ENCODE measurements at regions not wholly inside any gene's neighbourhood (a gene's known extent, or its start where the extent isn't known, plus 50 kb on each side); places are given as distances from the start of the nearest gene placed in this dataset.

DNA sequence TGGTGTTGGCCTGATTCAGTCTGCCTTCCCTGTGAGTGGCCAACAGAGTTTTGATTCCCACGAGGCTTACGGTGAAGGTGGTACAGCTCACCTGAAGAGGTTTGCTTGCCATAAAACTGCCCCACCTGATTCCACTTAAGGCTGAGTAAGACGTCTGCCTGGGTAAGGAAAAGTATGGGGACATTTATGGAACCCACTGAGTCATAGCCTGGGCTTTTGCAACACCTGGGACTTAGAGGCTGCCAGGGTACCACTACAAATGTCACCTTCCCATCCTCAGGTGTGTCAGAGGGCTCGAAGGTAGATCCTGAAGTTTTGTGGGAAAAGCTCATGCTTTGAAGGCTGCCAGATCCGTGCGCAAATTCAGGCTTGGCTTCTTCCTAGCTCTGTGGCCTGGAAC lies 56.9 kb upstream of the SLCO2A1 start:
- Histone ChIP-seq H3K4me1 (ENCODE audit: control insufficient read depth, insufficient read depth, low read depth, low read length) (no peaks in the 10 kb centered on the region), H2AK5ac (ENCODE audit: low read length, severe bottlenecking) (no peak overlapping the region), H3K18ac (ENCODE audit: low read depth in 1 of 2, low read length in 2 of 2) (no peak overlapping the region), H3K36me3 (ENCODE audit: control insufficient read depth in 1 of 2, insufficient read depth in 2 of 2, low read depth in 1 of 2, low read length in 2 of 2) (no peaks in the 10 kb centered on the region), H3K14ac (ENCODE audit: low read length in 2 of 2) (peak overlapping the region in 1 of 2 experiments; percentile 87), H2BK15ac (ENCODE audit: low read depth, poor library complexity, severe bottlenecking) (no peak overlapping the region), H2BK120ac (ENCODE audit: low read depth, low read length) (no peak overlapping the region), H3K4ac (ENCODE audit: low read depth in 1 of 2, low read length in 2 of 2) (no peak overlapping the region), H2BK5ac (ENCODE audit: low read depth, low read length, poor library complexity, severe bottlenecking) (no peak overlapping the region), H3K23ac (ENCODE audit: low read length in 2 of 2) (no peak overlapping the region), H4K8ac (ENCODE audit: low read length) (no peak overlapping the region), H3K27me3 (ENCODE audit: control insufficient read depth in 1 of 2, insufficient read depth in 1 of 2, low read length in 2 of 2) (peaks cover 0 to 6% of the 10 kb centered on the region in 2 experiments), H3K79me1 (replicated peaks; ENCODE audit: low read length, poor library complexity, severe bottlenecking) (no peaks in the 10 kb centered on the region), H3K9me3 (ENCODE audit: control insufficient read depth, low read length) (peaks cover 9% of the 10 kb centered on the region), H3K4me2 (ENCODE audit: low read length, poor library complexity, severe bottlenecking) (no peak overlapping the region), H3K9ac (ENCODE audit: low read length) (no peak overlapping the region), H3K27ac (ENCODE audit: low read length, poor library complexity, severe bottlenecking) (no peak overlapping the region), H4K91ac (ENCODE audit: low read length) (no peak overlapping the region), H3K4me3 (ENCODE audit: insufficient read depth in 1 of 2, low read depth in 1 of 2, low read length in 2 of 2) (no peak overlapping the region), H2AFZ (ENCODE audit: low read depth, low read length) (no peak overlapping the region), H2BK12ac (ENCODE audit: low read length in 2 of 2) (no peak overlapping the region)
- 82% methylated on average over 6 of the region's 6 CpGs for WGBS
- no peak for DNase-seq

DNA sequence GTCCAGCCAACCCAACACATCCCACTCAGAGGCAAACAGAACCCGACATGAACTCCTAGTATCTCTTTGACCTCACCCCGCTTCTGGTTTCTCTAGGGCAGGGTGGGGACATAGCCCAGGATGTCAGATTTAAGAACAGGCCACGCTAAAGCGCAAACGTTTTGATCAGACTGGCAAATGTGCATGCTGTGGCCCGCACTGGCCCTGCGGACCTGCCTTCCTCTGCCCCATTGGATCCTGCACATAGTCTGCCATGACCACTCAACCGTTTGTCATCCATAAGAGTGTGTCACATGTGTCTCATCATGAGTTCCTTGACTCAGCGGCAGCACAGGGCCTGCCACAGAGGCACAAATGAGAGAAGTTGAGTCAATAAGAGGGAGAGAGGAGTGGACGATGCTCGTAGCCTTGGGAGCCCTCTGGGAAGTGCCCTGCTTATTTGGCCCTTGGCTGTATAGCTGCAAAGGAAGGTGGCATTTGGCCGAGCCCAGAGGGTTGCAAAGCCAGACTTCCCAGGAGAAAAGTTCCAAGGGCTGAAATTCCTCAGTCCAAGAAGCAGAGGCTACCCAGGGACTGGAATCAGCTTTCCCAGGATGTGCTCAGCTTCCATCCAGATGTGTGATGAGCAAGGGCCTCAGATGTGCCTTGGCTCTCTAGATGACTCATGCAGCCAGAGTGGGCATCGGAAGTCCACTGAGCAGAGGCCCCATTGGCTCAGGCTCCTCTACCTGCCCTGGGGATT lies 55.5 kb upstream of the SLCO2A1 start:
- H3K36me3 ChIP-seq (ENCODE audit: control insufficient read depth in 1 of 2, insufficient read depth in 2 of 2, low read depth in 1 of 2, low read length in 2 of 2): no peaks in the 10 kb centered on the region
- no peak overlapping the region for H3K9ac ChIP-seq (ENCODE audit: low read length)
- peak overlapping the region in 1 of 2 experiments; percentile 35 for H3K14ac ChIP-seq (ENCODE audit: low read length in 2 of 2)
- H3K18ac ChIP-seq (ENCODE audit: low read depth in 1 of 2, low read length in 2 of 2): no peak overlapping the region
- H2BK120ac ChIP-seq (ENCODE audit: low read depth, low read length): no peak overlapping the region
- H2AK5ac ChIP-seq (ENCODE audit: low read length, severe bottlenecking): no peak overlapping the region
- no peak overlapping the region for H3K23ac ChIP-seq (ENCODE audit: low read length in 2 of 2)
- H3K4ac ChIP-seq (ENCODE audit: low read depth in 1 of 2, low read length in 2 of 2): no peak overlapping the region
- H3K4me2 ChIP-seq (ENCODE audit: low read length, poor library complexity, severe bottlenecking): no peak overlapping the region
- H2AFZ ChIP-seq (ENCODE audit: low read depth, low read length): no peak overlapping the region
- H2BK12ac ChIP-seq (ENCODE audit: low read length in 2 of 2): no peak overlapping the region
- H2BK15ac ChIP-seq (ENCODE audit: low read depth, poor library complexity, severe bottlenecking): no peak overlapping the region
- peak overlapping the region; percentile 19 for H4K8ac ChIP-seq (ENCODE audit: low read length)
- H2BK5ac ChIP-seq (ENCODE audit: low read depth, low read length, poor library complexity, severe bottlenecking): no peak overlapping the region
- H3K4me3 ChIP-seq (ENCODE audit: insufficient read depth in 1 of 2, low read depth in 1 of 2, low read length in 2 of 2): no peak overlapping the region
- 82% methylated on average over 13 of the region's 13 CpGs for WGBS
- no peaks in the 10 kb centered on the region for H3K79me1 ChIP-seq (replicated peaks; ENCODE audit: low read length, poor library complexity, severe bottlenecking)
- DNase-seq: no peak
- H3K27ac ChIP-seq (ENCODE audit: low read length, poor library complexity, severe bottlenecking): no peak overlapping the region
- no peak overlapping the region for H4K91ac ChIP-seq (ENCODE audit: low read length)
- H3K4me1 ChIP-seq (ENCODE audit: control insufficient read depth, insufficient read depth, low read depth, low read length): no peaks in the 10 kb centered on the region
- H3K27me3 ChIP-seq (ENCODE audit: control insufficient read depth in 1 of 2, insufficient read depth in 1 of 2, low read length in 2 of 2): peaks cover 0 to 6% of the 10 kb centered on the region in 2 experiments
- peaks cover 23% of the 10 kb centered on the region for H3K9me3 ChIP-seq (ENCODE audit: control insufficient read depth, low read length)

GRCh38 chr3:134084242-134084950 lies 54.7 kb upstream of the SLCO2A1 start:
- Histone ChIP-seq H3K23ac (ENCODE audit: low read length in 2 of 2) (no peak overlapping the region), H3K18ac (ENCODE audit: low read depth in 1 of 2, low read length in 2 of 2) (no peak overlapping the region), H3K4me1 (ENCODE audit: control insufficient read depth, insufficient read depth, low read depth, low read length) (no peaks in the 10 kb centered on the region), H2BK15ac (ENCODE audit: low read depth, poor library complexity, severe bottlenecking) (no peak overlapping the region), H3K9ac (ENCODE audit: low read length) (no peak overlapping the region), H3K9me3 (ENCODE audit: control insufficient read depth, low read length) (peaks cover 28% of the 10 kb centered on the region), H2BK12ac (ENCODE audit: low read length in 2 of 2) (no peak overlapping the region), H2AK5ac (ENCODE audit: low read length, severe bottlenecking) (no peak overlapping the region), H3K79me1 (replicated peaks; ENCODE audit: low read length, poor library complexity, severe bottlenecking) (no peaks in the 10 kb centered on the region), H3K27ac (ENCODE audit: low read length, poor library complexity, severe bottlenecking) (no peak overlapping the region), H4K91ac (ENCODE audit: low read length) (no peak overlapping the region), H2BK120ac (ENCODE audit: low read depth, low read length) (no peak overlapping the region), H2AFZ (ENCODE audit: low read depth, low read length) (no peak overlapping the region), H3K36me3 (ENCODE audit: control insufficient read depth in 1 of 2, insufficient read depth in 2 of 2, low read depth in 1 of 2, low read length in 2 of 2) (no peaks in the 10 kb centered on the region), H2BK5ac (ENCODE audit: low read depth, low read length, poor library complexity, severe bottlenecking) (no peak overlapping the region), H4K8ac (ENCODE audit: low read length) (peak overlapping the region; percentile 19), H3K4ac (ENCODE audit: low read depth in 1 of 2, low read length in 2 of 2) (no peak overlapping the region), H3K14ac (ENCODE audit: low read length in 2 of 2) (no peak overlapping the region), H3K4me3 (ENCODE audit: insufficient read depth in 1 of 2, low read depth in 1 of 2, low read length in 2 of 2) (no peak overlapping the region), H3K4me2 (ENCODE audit: low read length, poor library complexity, severe bottlenecking) (no peak overlapping the region), H3K27me3 (ENCODE audit: control insufficient read depth in 1 of 2, insufficient read depth in 1 of 2, low read length in 2 of 2) (peaks cover 0 to 6% of the 10 kb centered on the region in 2 experiments)
- 44% methylated on average over 2 of the region's 2 CpGs for WGBS
- DNase-seq: no peak

DNA sequence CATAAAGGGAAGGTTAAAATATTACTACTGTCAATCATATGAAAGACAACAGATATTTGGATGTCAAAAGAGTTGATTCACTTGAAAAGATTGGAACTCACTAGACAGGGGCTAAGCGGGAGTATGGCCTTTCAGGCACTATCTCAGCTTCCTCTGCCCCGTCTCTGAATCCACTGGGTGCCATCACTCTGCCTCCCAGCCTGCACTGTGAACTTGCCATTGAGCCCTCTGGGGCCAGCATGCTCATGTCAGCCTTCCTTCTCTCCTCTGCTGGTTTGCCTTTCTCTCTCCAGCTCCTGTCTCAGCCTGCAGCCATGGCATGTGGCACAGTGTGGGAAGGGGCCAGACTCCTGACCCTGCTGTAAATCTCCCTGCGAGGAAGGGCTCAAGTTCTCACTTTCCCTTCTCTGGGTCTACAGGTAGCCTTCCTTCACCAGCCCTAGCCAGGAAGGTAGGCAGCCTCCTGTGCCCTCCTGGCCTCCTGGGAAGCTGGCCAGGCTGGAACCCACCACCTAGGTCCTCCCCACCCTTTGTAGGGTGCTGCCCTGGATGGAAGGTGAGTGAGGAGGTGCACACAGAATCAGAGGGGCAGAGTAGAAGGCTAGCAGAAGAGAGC lies 54.0 kb upstream of the SLCO2A1 start:
- H2AK5ac ChIP-seq (ENCODE audit: low read length, severe bottlenecking): no peak overlapping the region
- H3K18ac ChIP-seq (ENCODE audit: low read depth in 1 of 2, low read length in 2 of 2): no peak overlapping the region
- no peak for DNase-seq
- H3K36me3 ChIP-seq (ENCODE audit: control insufficient read depth in 1 of 2, insufficient read depth in 2 of 2, low read depth in 1 of 2, low read length in 2 of 2): no peaks in the 10 kb centered on the region
- H3K4me1 ChIP-seq (ENCODE audit: control insufficient read depth, insufficient read depth, low read depth, low read length): no peaks in the 10 kb centered on the region
- peak overlapping the region; percentile 19 for H4K8ac ChIP-seq (ENCODE audit: low read length)
- H3K4me2 ChIP-seq (ENCODE audit: low read length, poor library complexity, severe bottlenecking): no peak overlapping the region
- no peak overlapping the region for H2BK120ac ChIP-seq (ENCODE audit: low read depth, low read length)
- H3K79me1 ChIP-seq (replicated peaks; ENCODE audit: low read length, poor library complexity, severe bottlenecking): no peaks in the 10 kb centered on the region
- 64% methylated on average over 3 of the region's 3 CpGs for WGBS
- peaks cover 0 to 6% of the 10 kb centered on the region in 2 experiments for H3K27me3 ChIP-seq (ENCODE audit: control insufficient read depth in 1 of 2, insufficient read depth in 1 of 2, low read length in 2 of 2)
- no peak overlapping the region for H3K14ac ChIP-seq (ENCODE audit: low read length in 2 of 2)
- no peak overlapping the region for H3K23ac ChIP-seq (ENCODE audit: low read length in 2 of 2)
- H3K4ac ChIP-seq (ENCODE audit: low read depth in 1 of 2, low read length in 2 of 2): no peak overlapping the region
- no peak overlapping the region for H2BK15ac ChIP-seq (ENCODE audit: low read depth, poor library complexity, severe bottlenecking)
- H3K9me3 ChIP-seq (ENCODE audit: control insufficient read depth, low read length): peaks cover 28% of the 10 kb centered on the region
- H2AFZ ChIP-seq (ENCODE audit: low read depth, low read length): no peak overlapping the region
- H3K9ac ChIP-seq (ENCODE audit: low read length): no peak overlapping the region
- no peak overlapping the region for H3K27ac ChIP-seq (ENCODE audit: low read length, poor library complexity, severe bottlenecking)
- H2BK5ac ChIP-seq (ENCODE audit: low read depth, low read length, poor library complexity, severe bottlenecking): no peak overlapping the region
- H3K4me3 ChIP-seq (ENCODE audit: insufficient read depth in 1 of 2, low read depth in 1 of 2, low read length in 2 of 2): no peak overlapping the region
- no peak overlapping the region for H4K91ac ChIP-seq (ENCODE audit: low read length)
- H2BK12ac ChIP-seq (ENCODE audit: low read length in 2 of 2): no peak overlapping the region

Data from mesenchymal stem cell (in vitro differentiated cells and primary cell).